DMS114 treated with DMSO at 0.1 percent for 48 hours (cell line): ENCODE measurements at regions not wholly inside any gene's neighbourhood (a gene's known extent, or its start where the extent isn't known, plus 50 kb on each side); places are given as distances from the start of the nearest gene placed in this dataset.

Source experiments
- DNase-seq: peaks from one replicate; lab custom pipeline; 2025; ENCODE audit not compliant: unreplicated experiment; lab: John Stamatoyannopoulos, UW

DNA sequence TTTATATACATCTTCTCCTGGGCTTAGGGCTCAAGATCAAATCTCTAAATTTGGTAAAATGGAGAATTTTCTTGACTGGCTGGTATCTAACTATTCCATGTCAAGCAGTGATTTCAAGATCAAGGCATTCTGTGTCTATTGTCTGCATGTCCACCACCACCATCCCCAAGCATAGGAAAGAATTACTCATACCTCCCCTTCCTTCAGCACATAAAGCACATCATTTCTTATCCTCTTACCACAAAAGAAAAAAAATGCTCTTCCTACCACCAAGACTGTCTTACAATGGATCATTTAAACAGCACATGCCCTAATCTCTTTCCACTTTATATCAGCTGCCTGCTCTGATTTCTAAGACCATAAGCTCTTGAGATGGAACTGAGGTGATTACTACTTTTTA lies 470.5 kb upstream of the THBS1 start:
- no peak for DNase-seq

DNA sequence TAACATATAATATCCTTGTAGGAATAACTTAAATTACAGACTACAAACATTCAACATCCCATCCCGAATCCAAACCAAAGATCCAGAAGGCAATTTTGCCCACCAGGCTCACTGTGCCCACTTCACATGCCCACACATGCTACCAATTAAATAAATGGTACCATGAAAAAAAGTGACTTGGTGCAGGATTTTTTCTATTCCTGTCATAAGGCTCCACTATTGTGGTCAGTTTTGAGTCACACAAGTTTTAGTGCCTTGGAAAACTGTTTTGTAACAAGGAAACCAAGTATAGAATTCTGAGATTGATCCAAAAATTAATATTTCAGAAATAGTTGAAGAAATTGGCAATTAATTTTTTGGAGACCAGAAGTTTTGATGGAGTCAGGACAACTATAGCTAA lies 470.1 kb upstream of the THBS1 start:
- no peak for DNase-seq

DNA sequence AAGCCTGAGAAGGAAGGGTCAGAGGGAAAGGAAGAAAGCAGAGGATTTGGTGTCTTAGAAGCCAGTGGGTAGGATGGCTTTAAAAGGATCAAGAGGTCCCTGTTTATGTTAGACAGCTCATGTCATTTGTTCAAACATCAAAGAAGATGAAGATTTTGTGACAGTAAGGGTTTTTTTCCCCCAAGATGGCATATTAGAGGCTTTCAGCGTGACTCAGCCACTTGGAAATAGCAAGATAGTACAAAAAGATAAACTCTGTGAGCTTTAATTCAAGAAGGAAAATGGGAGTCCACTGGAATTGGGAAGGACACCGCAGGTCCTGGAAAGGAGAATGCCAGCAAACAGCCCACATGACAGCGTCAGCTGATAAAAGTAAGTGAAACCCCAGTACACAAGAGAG lies 467.1 kb upstream of the THBS1 start:
- no peak for DNase-seq

DNA sequence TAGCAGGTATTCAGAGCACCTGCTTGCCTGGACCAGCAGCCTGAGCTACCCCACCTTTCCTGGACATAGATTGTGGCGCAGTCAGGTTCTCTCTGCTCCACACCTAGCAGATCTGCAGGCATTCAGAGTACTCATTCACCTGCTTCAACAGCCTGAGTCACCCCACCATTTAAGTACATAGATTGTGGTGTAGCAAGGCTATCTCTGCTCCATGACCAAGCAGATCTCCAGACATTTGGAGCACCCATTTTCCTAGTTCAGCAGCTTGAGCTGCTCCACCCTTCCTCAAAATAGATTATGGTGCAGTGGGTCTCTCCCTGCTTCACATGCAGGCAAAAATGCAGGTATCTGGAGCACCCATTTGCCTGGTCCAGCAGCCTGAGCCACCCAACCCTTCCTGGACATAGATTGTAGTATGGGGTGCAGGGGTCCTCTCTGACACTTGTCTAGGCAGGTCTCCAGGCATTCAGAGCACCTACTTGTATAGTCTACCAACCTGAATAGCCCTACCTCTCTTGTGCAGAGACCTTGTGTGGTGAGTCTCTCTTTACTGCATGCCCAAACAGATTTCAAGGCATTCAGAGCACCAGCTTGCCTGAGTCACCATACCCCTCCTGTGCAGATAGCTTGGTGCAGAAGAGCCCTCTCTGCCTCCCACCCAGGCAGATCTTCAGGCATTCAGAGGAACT lies 466.0 kb upstream of the THBS1 start:
- no peak for DNase-seq

DNA sequence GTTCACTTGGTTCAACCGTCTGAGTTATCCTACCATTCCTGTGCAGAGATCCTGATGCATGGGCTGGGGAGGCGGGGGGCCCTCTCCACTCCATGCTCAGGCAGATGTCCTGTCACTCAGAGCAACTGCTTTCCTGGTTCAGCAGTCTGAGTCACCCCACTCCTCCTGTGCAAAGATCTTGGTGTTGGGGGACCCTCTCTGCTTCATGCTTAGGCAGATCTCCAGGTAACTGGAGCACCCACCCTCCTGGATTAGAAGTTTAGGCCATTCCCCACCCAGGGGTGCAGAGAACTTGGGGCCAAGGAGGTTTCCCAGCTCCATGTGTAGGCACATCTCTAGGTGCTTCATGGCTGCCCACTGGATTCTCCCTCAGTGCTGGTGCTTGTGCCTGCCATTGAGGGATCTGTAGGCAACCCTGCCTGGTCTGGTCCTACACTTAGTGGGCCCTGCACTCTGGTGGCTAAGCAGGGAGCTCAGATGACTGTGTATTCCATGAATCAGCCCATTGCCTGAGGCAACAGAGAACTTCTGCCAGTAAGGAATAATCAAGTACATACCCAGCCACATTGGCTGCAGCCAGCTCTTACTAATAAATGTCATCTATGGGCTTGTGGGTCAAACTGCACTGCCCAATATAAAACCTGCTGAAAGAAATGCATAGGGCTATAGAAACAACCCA lies 465.4 kb upstream of the THBS1 start:
- DNase-seq = no peak

DNA sequence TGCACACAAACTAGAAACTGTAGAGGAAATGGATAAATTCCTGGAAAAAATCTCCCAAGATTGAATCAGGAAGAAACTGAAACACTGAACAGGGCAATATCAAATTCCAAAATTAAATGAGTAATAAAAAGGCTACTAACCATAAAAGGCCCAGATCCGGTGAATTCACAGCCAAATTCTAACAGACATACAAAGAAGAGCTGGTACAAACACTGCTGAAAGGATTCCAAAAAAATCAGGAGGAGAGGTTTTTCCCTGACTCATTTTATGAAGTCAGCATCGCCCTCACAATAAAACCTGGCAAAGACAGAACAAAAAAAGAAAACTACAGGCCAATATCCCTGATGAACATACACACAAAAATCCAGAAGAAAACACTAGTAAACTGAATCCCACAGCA lies 462.4 kb upstream of the THBS1 start:
- no peak for DNase-seq

DNA sequence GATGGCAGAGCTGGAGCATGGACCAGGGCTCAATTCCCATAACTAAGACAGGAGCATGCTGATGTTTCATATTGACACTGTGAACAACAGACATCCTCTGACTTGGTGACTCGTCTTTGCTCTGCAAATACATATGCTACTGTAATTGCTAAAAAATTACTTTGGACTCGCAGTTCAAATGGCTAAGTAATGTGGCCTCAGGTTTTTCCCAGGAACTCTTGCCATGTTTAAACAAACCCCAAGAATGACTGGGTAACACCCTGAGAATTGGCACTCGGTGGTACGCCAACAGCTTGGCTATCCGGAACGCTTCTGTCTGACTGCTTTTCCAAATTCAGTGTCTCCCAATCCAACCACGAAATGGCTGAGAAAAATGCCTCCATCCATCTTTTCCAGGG lies 456.7 kb upstream of the THBS1 start:
- DNase-seq = no peak

DNA sequence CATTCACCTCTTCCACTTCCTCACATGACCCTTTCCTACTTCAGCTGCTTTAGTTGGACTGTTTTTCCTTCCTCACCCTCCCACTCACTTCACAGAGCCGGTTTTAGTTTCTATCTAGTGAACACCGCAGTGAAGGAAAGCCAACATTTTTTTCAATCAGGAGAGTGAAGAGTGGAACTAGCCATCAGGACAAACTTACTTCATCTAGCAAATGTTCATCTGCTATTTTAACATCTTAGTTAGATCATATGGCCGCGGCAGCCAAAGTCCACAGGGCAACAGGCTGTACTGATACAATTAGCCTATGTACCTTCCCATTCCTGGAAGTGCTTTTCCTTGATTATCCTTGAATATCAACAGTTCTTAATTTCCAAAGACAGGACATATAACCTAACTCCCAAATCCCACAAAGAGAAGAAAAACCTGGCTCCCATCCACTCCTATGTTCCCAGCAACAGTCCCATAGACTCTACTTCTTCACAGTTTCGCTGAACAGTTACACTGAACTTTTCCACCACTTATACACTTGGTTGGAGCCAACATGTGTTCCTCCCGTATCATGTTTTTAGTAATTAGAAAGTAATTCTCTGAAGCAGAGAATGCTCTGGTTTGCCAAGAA lies 456.2 kb upstream of the THBS1 start:
- DNase-seq = no peak

DNA sequence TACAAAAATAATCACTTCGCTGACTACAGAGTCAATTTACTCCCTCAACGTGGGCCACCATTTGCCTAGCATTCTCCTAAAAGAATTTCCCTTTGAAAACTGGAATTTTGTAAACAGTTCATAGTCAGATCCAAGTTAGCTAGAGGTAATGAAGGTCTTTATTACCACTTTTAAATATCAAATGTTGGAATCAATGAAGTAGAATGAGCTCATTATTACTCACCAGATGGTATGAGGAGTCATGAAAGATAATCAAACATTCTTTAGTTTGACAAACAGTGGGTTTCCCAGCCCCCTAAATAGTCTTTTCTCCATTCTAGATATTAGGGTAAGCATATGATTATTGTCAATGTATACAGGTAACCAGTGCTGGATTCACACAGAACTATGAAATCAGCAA lies 455.7 kb upstream of the THBS1 start:
- no peak for DNase-seq

DNA sequence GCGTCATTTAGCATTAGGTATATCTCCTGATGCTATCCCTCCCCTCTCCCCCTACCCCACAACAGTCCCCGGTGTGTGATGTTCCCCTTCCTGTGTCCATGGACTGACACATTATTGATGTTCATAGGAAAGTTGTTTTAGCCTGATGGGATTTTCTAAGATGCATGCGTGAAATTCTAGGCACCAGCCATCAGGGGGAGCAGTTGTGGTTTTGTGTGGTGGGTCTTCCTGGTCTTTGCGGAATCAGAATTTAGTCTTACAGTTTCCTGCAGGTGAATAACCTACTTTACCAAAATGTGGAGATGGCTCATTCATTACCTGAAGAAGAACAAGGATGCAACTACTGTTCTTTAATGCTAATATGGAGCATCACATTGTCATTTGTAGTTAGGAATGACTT lies 455.0 kb upstream of the THBS1 start:
- DNase-seq = peak; percentile 8

DNA sequence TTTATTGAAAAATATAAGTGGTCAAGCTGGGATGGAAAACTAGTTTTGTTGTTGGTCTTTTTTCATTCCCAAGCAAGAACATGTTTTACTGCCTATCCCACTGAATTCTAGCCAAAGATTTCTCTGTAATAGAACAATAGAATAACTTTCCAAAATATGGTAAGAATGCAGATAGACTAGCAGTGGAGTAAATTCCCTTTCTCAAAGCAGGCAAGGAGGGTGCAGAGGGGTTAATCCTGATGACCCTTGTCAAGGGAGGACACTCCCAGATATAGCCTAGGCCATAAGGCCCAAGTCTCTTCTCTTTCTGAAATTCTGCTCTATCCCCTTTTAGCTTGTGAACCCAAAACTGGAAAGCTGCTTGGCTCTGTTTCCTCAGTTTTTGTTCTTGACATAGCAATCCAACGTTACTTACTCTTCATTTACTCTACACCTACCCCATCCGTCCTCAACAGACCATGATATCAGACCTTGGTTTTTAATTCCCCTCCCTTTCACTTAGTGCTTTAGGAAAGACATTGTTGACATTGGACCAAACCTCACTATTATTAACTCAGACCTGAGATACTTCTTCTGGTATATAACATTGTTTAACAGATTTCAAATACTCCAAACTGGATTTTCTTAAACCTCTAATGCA lies 453.6 kb upstream of the THBS1 start:
- no peak for DNase-seq

DNA sequence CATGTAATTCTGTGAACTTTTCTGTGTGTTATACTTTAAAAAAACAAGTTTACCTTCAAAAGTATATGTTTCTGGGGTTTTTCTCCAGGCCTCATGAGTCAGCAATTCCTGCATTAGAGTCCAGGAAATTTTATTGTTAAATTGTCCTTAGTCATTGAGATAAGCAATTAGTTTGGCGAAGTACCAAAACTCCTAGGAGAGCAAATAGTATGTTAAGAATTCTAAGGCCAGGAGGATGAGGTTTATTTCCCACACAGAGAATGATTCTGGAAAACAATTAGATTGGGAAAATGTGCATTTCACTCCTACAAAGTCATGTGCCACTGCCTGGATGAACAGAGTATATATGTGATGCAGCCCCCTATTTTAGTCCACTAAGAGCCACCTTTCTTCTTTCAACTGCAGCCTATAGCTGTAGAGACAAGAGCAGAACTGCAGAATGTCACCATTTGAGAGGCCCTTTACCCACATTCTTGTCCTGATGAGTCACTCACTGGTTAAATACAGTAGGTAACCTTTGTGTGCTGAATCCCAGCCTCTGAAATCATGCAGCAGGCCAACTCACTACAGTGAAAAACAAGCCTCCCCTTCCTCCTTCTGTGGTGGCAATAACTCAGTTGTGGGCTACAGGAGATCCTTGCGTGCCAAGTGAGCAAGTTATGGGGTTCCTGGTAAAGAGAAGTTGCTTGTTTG lies 452.8 kb upstream of the THBS1 start:
- DNase-seq = no peak

DNA sequence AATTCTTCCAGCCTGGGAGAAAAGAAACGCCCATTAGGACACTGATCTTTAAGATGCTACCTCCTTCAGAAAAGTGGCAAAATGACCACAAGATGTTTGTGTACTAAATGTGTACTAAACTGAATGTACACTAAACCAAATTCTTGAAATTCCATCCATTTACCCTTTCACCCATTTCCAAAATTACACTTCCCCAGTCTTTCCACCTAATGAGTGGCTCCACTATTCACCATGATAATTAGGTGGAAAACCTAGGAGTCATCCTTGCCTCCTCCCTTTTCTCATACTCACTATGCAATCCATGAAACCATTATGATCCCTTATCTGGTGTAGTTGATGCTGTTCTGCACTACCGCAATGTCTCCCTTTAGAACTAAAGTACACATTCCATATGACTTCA lies 452.1 kb upstream of the THBS1 start:
- DNase-seq = no peak

DNA sequence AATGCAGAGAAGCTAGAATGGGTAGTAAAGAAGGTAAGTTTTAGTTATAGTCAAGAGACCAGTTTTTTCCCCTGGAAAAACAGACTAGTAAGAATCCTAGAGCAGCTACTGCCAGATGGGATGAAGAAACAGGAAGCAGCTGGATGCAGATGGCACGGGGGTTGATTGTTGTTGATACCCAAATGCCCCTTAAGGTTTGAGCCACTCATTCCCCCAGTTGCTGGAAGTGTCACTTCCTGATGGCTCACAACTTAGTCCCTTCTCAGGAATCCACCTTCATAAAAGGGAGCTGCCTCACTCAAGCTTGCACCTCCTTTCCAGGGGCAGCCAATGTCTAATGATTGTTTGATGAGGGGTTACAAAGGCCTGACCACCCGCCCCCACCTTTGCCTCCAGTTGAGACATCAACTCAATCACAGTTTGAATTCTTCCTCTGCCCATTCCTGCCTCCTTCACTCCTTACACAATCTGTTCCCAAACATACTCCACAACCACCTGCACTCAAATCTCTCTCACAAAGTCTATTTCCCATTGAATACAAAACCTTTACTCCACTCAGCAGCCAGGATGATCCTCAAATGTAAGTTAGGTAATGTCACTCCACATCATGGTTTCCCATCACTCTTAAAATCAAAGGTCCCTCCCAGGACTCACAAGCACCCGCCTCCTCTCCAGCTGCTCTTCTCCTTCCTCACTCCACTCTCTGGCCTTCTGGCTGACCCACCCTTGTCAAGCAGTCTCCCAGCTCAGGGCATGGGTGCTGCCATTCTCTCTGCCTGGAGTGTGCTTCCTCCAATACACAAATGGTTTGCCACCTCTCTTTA lies 450.1 kb upstream of the THBS1 start:
- DNase-seq = no peak

DNA sequence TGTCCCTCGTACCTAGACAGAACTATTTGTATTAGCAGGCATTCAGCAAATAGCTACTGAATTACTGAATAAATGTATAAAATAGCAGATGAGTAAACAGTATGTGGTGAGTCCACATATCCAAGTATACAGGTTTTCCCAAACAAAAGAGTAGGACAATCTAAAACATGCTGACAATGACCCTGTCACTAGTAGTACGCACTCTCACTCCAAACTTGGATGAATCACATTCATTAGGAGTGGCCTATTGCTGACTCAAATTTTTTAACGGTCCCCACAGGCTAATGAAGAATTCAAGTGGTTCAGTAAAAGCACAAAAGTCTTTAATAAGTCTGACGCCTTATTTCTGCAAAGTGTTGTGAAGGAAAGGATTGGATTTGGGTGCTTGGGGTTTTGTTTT lies 449.3 kb upstream of the THBS1 start:
- DNase-seq = no peak

DNA sequence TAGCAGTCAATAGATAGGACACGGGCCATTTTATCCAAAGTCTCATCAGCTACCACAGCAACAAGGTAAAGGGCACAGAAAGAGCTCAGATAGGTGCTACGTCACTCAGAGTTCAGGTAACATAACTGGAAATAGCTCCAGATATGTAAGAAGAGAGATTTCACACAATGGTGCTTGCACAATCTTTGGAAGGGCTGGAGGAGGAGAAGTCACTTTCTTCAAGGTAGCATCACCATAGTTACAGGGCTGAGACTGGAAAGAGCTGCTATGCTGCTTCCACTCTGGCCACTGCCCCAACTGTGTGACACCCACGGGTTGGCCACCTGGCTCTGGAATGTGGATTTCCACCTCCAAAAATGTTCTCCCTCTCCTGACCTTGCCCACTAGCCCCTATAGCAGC lies 448.8 kb upstream of the THBS1 start:
- DNase-seq = no peak

DNA sequence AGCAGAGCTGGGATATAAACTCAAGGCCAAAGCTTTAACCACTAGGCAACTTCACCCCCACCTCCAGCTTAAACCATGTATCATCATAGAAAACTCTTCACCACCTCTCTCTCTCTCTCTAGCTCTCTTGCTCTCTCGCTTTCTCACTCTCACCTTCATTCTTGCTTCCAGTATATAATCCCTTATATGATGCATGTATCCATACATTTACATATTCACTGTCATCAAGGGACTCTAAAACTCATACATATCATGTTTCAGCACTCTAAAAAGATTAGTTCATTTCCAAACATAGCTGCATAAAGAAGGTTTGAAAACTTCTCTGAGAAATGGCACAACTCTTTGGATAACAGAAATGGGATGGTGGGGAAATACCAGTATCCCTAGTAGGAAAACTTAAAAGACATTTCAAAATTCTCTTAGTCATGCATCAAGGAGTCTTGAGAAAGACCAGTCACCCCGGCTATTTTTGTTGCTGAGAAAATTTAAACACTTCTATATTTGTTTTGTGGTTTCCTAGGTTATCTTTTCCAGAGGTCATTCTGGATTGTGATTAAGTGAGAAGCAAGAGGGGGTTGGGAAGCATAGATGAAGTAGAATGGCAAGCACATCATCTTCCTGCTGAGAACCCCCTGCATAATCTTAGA lies 447.8 kb upstream of the THBS1 start:
- DNase-seq = no peak

DNA sequence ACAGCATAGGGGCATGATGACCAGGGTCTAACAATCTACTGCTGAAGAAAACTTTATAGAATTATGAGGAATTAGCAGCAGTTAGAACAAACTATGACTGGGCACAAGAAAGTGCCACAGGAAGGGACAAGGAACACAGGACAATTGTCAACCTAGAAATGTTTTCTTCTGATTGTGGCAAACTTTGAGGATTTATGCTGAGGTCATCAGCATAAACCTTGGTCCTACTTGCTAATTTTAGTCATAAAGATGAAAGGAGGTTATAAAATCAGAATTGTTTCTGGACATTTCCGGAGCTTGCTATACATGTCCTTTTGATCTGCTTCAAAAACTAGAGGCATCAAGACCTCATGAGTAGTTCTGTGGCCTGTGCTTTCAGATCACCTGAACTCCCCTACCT lies 446.6 kb upstream of the THBS1 start:
- DNase-seq = no peak

DNA sequence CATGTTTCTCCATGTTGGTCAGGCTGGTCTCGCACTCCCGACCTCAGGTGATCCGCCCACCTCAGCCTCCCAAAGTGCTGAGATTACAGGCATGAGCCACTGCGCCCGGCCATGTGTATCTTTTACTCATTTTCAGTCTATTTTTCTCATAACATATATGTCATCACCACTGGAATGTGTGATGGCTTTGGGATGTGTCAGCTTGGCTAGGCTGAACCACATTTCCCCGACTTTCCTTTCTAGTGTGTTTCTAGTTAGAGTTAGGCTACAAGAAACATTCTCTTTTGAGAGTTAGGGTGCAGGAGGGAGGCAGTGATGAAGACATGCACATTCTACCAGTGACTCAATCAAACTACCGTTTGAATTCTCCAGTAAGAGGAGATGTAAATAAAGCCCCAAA lies 444.9 kb upstream of the THBS1 start:
- DNase-seq = no peak

DNA sequence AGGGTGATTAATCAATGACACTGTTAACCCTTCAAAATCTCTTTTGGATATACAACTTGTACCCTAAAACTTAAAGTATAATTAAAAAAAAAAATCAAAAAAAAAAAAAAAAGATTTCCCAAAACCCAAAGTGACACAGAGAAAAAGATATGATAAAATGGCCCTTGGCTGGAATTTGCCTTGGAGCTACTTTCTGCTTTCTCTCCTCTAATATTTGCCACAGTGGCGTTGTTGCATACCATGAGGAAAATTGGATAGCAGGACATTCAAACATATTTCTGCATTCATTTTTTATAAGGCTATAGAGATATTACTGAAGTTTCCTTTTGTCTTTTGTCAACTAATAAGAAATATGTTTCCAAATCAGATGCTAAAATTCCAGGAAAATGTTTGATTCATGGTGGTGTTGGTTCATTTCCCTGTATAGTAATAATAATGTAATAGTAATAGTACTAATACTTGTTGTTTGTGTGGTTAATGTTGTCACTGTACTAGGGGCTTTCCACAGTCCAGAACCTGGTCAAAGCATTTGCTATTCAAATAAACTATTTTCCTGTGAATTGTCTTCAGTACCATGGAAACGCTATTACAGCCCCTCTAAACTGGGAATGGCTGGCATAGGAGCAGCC lies 441.3 kb upstream of the THBS1 start:
- DNase-seq = no peak
